ENCODE measurements at regions not wholly inside any gene's neighbourhood (a gene's known extent, or its start where the extent isn't known, plus 50 kb on each side); places are given as distances from the start of the nearest gene placed in this dataset.

DNA sequence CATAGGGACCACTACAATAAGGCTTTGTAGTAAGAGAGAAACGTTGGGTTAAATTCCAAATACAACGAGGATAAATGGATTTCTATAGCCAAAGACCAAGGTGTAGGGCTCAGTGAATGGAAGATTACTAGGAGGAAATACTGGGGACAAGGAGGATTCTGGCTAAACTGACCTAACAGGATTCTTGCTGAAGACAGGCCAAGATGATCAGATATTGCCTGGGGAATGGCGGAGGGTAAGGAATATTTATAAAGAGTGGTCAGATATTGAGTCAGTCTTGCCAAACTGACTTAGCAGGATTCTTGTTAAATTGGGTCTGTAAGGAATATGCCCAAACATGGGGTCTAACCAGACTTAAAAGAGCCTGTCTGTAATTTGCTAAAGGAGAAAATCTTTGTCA, 463.8 kb downstream of the EDEM1 start:
- TF ChIP-seq, protein P1, sequence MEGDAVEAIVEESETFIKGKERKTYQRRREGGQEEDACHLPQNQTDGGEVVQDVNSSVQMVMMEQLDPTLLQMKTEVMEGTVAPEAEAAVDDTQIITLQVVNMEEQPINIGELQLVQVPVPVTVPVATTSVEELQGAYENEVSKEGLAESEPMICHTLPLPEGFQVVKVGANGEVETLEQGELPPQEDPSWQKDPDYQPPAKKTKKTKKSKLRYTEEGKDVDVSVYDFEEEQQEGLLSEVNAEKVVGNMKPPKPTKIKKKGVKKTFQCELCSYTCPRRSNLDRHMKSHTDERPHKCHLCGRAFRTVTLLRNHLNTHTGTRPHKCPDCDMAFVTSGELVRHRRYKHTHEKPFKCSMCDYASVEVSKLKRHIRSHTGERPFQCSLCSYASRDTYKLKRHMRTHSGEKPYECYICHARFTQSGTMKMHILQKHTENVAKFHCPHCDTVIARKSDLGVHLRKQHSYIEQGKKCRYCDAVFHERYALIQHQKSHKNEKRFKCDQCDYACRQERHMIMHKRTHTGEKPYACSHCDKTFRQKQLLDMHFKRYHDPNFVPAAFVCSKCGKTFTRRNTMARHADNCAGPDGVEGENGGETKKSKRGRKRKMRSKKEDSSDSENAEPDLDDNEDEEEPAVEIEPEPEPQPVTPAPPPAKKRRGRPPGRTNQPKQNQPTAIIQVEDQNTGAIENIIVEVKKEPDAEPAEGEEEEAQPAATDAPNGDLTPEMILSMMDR (IDR thresholded peaks at IDR 0.05; ENCODE audit: low read depth, low read length), result no peak
- DNase-seq, result no peak
- no peak overlapping the region for H3K4me3 ChIP-seq (ENCODE audit: low read depth, low read length)
- no peaks in the 10 kb centered on the region for H3K36me3 ChIP-seq
- peaks cover 40% of the 10 kb centered on the region for H3K27me3 ChIP-seq (ENCODE audit: insufficient read depth, low read depth, severe bottlenecking)
- H3K9me3 ChIP-seq (ENCODE audit: severe bottlenecking), result no peaks in the 10 kb centered on the region
- H3K27ac ChIP-seq, result no peak overlapping the region

DNA sequence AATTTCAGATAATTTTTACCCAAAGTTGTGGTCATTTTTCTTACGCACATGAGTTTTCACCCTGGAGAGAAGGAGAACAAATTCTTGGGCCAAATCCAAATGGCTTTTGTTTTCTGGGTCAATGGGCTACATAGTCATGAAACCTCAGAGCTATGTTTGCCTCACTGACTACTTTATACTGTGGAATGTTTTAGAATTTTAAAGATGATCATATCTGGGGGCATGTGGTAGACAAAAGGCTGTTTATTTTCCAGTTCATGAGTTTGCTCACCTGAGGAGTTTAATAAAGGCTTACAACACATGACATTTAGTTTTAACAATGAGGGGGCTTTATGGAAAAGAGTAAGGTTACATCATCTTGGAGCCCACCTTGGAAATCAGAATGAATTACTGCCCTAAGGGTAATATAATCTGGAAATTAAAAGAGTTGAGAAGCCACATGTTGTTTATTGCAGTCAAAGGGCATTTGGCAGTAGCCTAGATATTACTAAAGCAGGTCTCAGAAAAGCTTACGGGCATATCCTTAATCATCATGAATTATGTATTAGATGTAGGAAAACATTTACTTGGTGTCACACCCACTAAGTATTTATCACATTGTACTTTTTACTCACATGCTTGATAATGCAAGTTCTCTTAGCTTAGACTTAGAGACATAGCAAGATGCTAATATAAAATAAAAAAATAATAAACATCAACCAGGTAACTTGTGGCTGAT, 466.1 kb downstream of the EDEM1 start:
- H3K27ac ChIP-seq, result no peak overlapping the region
- no peaks in the 10 kb centered on the region for H3K9me3 ChIP-seq (ENCODE audit: severe bottlenecking)
- DNase-seq, result no peak
- H3K4me3 ChIP-seq (ENCODE audit: low read depth, low read length), result no peak overlapping the region
- TF ChIP-seq, protein P1 (IDR thresholded peaks at IDR 0.05; ENCODE audit: low read depth, low read length), result no peak
- no peaks in the 10 kb centered on the region for H3K36me3 ChIP-seq
- H3K27me3 ChIP-seq (ENCODE audit: insufficient read depth, low read depth, severe bottlenecking), result peaks cover 30% of the 10 kb centered on the region

DNA sequence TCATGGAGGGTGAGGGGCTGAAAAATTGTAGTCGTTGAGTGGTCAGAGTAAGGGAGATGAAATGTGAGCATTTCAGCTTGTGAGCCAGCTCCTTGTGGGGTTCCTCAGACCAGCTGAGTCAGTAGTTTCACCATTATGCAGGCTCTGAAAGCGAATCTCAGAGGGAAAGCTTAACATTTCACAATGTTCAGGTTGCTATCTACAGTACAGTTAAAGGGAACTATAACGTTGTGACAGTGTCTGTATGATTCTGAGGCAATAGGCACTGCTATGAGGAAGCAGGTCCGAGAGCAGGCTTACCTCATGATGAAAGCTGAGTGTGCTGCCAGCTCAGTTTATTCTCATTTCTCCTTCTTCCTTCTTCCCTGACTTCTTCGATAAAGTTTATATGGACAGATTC, 469.6 kb downstream of the EDEM1 start:
- no peaks in the 10 kb centered on the region for H3K36me3 ChIP-seq
- H3K9me3 ChIP-seq (ENCODE audit: severe bottlenecking), result no peaks in the 10 kb centered on the region
- TF ChIP-seq, protein P1 (IDR thresholded peaks at IDR 0.05; ENCODE audit: low read depth, low read length), result no peak
- no peak for DNase-seq
- H3K27me3 ChIP-seq (ENCODE audit: insufficient read depth, low read depth, severe bottlenecking), result peaks cover 10% of the 10 kb centered on the region
- no peak overlapping the region for H3K4me3 ChIP-seq (ENCODE audit: low read depth, low read length)
- no peak overlapping the region for H3K27ac ChIP-seq

DNA sequence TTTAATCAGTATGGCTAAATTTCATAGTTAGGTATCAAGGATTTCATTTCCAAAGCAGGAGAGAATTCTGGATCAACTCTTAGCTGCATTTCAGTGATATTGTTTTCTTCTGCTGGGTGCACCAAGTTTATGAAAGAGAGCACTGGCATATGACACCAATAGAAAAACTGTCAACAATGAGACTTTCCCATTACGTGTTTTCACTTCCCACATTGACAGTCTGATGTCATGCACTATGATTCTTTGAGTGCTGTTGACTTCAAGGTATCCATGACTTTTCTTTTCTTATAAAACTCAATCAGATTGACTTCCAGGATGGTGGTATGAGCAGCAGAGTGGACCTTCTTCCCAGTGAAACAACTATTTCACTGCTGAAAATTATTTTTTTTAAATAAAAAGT, 476.1 kb downstream of the EDEM1 start:
- peaks cover 2% of the 10 kb centered on the region for H3K9me3 ChIP-seq (ENCODE audit: severe bottlenecking)
- no peak for DNase-seq
- TF ChIP-seq, protein P1 (IDR thresholded peaks at IDR 0.05; ENCODE audit: low read depth, low read length), result no peak
- no peaks in the 10 kb centered on the region for H3K36me3 ChIP-seq
- no peak overlapping the region for H3K27ac ChIP-seq
- no peaks in the 10 kb centered on the region for H3K27me3 ChIP-seq (ENCODE audit: insufficient read depth, low read depth, severe bottlenecking)
- no peak overlapping the region for H3K4me3 ChIP-seq (ENCODE audit: low read depth, low read length)

DNA sequence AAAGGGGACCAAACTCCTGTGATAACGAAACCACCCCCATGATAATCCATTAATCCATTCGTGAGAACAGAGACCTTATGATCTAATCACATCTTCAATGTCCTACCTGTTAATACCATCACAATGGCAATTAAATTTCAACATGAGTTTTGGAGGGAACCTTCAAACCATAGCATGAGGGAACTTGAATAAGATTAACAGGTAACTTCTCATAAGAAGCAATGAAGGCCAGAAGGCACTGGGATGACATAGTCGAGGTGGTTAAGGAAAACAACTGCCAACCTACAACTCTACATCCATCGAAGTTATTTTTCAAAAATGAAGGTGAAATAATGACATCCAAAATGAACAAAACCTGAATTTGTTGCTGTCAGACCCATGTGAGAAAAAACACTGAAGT, 478.9 kb downstream of the EDEM1 start:
- peaks cover 2% of the 10 kb centered on the region for H3K9me3 ChIP-seq (ENCODE audit: severe bottlenecking)
- DNase-seq, result no peak
- H3K27me3 ChIP-seq (ENCODE audit: insufficient read depth, low read depth, severe bottlenecking), result peaks cover 12% of the 10 kb centered on the region
- no peaks in the 10 kb centered on the region for H3K36me3 ChIP-seq
- TF ChIP-seq, protein P1 (IDR thresholded peaks at IDR 0.05; ENCODE audit: low read depth, low read length), result no peak
- no peak overlapping the region for H3K4me3 ChIP-seq (ENCODE audit: low read depth, low read length)
- H3K27ac ChIP-seq, result no peak overlapping the region

DNA sequence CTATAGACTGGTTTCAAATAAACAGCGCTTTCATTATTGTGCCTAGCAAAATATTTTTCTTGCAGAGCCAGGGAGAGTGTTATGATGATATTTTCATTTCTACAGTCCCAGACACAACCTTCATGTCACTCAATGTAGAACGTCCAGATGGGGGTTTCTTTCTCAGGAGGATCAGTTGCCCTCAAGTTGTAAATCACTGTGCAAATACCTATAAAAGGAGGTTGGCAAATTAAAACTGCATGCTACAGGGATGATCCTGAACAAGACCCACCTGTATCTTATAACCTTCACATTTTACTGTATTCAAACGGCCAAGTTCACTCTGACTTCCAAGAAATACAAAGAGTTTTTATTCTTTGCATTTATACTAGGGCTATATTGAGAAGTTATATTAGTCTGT, 486.0 kb downstream of the EDEM1 start:
- peaks cover 25% of the 10 kb centered on the region for H3K27me3 ChIP-seq (ENCODE audit: insufficient read depth, low read depth, severe bottlenecking)
- TF ChIP-seq, protein P1 (IDR thresholded peaks at IDR 0.05; ENCODE audit: low read depth, low read length), result no peak
- no peak for DNase-seq
- H3K36me3 ChIP-seq, result no peaks in the 10 kb centered on the region
- H3K4me3 ChIP-seq (ENCODE audit: low read depth, low read length), result no peak overlapping the region
- no peaks in the 10 kb centered on the region for H3K9me3 ChIP-seq (ENCODE audit: severe bottlenecking)
- H3K27ac ChIP-seq, result no peak overlapping the region

Data from WERI-Rb-1 (cell line).